ENCODE measurements at regions not wholly inside any gene's neighbourhood (a gene's known extent, or its start where the extent isn't known, plus 50 kb on each side); places are given as distances from the start of the nearest gene placed in this dataset.

- ChIA-PET CTCF (interaction anchor here (0.5 kb wide), 1 partner anchor 93 kb away, joined by 3 read pairs; no protein-coding TSS in a partner anchor), POLR2A (no interaction called here)
- Histone ChIP-seq H3K27me3 (ENCODE audit: control insufficient read depth in 2 of 2, insufficient read depth in 2 of 2, low read length in 2 of 2) (no peaks in the 10 kb centered on the region), H3K9me1 (replicated peaks; ENCODE audit: control insufficient read depth, extremely low read depth, insufficient read depth, low read length) (no peaks in the 10 kb centered on the region), H3K79me2 (ENCODE audit: control insufficient read depth, insufficient read depth, low read length) (no peaks in the 10 kb centered on the region), H2AFZ (ENCODE audit: low read depth, low read length) (no peak overlapping the region), H3K36me3 (ENCODE audit: control insufficient read depth in 2 of 2, extremely low read depth in 1 of 2, insufficient read depth in 2 of 2, low read length in 2 of 2) (no peaks in the 10 kb centered on the region), H3K9me3 (replicated peaks; ENCODE audit: control insufficient read depth, insufficient read depth, low read length) (no peaks in the 10 kb centered on the region), H4K20me1 (replicated peaks; ENCODE audit: control insufficient read depth, extremely low read depth, insufficient read depth, low read length) (no peaks in the 10 kb centered on the region), H3K4me3 (replicated peaks in 1 of 3; ENCODE audit: insufficient read depth in 1 of 3, low read depth in 1 of 3, low read length in 3 of 3) (no peak overlapping the region), H3K4me2 (ENCODE audit: insufficient read depth, low read length) (no peak overlapping the region), H3K27ac (ENCODE audit: insufficient read depth, low read depth, low read length) (no peak overlapping the region), H3K4me1 (ENCODE audit: control insufficient read depth, extremely low read depth, insufficient read depth, low read length) (no peaks in the 10 kb centered on the region), H3K9ac (replicated peaks; ENCODE audit: extremely low read depth, insufficient read depth, low read length) (no peak overlapping the region)
- no peak for FAIRE-seq
- no TSS peak for BruUV-seq (replicated peaks)
- dilution Hi-C loops (cut with MboI; ENCODE audit: extremely low pct_ligation_motif_present, low sequenced_read_pairs) (no loop called here), intact Hi-C loops (cut with micrococcal nuclease) (no loop called here)
- no peak for DNase-seq (ENCODE audit: low read depth, low spot score)
- TF ChIP-seq GATA2 (IDR thresholded peaks at IDR 0.05; ENCODE audit: insufficient read depth, insufficient read length, low read depth, low read length) (no peak), MAX (IDR thresholded peaks at IDR 0.05; ENCODE audit: insufficient read depth, insufficient read length) (no peak), CTCF (IDR thresholded peaks at IDR 0.05; ENCODE audit: extremely low read depth in 1 of 2, insufficient read depth in 1 of 2, low read depth in 1 of 2, low read length in 2 of 2) (no peak), EZH2 (IDR thresholded peaks at IDR 0.05; ENCODE audit: borderline replicate concordance, low read depth, low read length, severe bottlenecking) (no peak), MYC (IDR thresholded peaks at IDR 0.05; ENCODE audit: low read depth, low read length) (no peak)
Measured at GRCh38 chr18:42348722-42349121, 393.7 kb downstream of the PIK3C3 start.

- no peaks in the 10 kb centered on the region for H3K79me2 ChIP-seq (ENCODE audit: control insufficient read depth, insufficient read depth, low read length)
- no peak overlapping the region for H3K27ac ChIP-seq (ENCODE audit: insufficient read depth, low read depth, low read length)
- H3K4me1 ChIP-seq (ENCODE audit: control insufficient read depth, extremely low read depth, insufficient read depth, low read length) = no peaks in the 10 kb centered on the region
- no peak for FAIRE-seq
- ChIA-PET CTCF (no interaction called here), POLR2A (no interaction called here)
- no peaks in the 10 kb centered on the region for H3K27me3 ChIP-seq (ENCODE audit: control insufficient read depth in 2 of 2, insufficient read depth in 2 of 2, low read length in 2 of 2)
- BruUV-seq (replicated peaks) = no TSS peak
- DNase-seq (ENCODE audit: low read depth, low spot score) = no peak
- H3K9me1 ChIP-seq (replicated peaks; ENCODE audit: control insufficient read depth, extremely low read depth, insufficient read depth, low read length) = no peaks in the 10 kb centered on the region
- no peak overlapping the region for H2AFZ ChIP-seq (ENCODE audit: low read depth, low read length)
- intact Hi-C loops (cut with micrococcal nuclease) (no loop called here), dilution Hi-C loops (cut with MboI; ENCODE audit: extremely low pct_ligation_motif_present, low sequenced_read_pairs) (no loop called here)
- H3K9me3 ChIP-seq (replicated peaks; ENCODE audit: control insufficient read depth, insufficient read depth, low read length) = no peaks in the 10 kb centered on the region
- no peaks in the 10 kb centered on the region for H4K20me1 ChIP-seq (replicated peaks; ENCODE audit: control insufficient read depth, extremely low read depth, insufficient read depth, low read length)
- no peaks in the 10 kb centered on the region for H3K36me3 ChIP-seq (ENCODE audit: control insufficient read depth in 2 of 2, extremely low read depth in 1 of 2, insufficient read depth in 2 of 2, low read length in 2 of 2)
- no peak overlapping the region for H3K4me3 ChIP-seq (replicated peaks in 1 of 3; ENCODE audit: insufficient read depth in 1 of 3, low read depth in 1 of 3, low read length in 3 of 3)
- no peak overlapping the region for H3K4me2 ChIP-seq (ENCODE audit: insufficient read depth, low read length)
- no peak overlapping the region for H3K9ac ChIP-seq (replicated peaks; ENCODE audit: extremely low read depth, insufficient read depth, low read length)
- TF ChIP-seq EZH2 (IDR thresholded peaks at IDR 0.05; ENCODE audit: borderline replicate concordance, low read depth, low read length, severe bottlenecking) (no peak), JUN (IDR thresholded peaks at IDR 0.05; ENCODE audit: borderline replicate concordance, insufficient read depth, insufficient read length, low read depth) (no peak), CTCF (IDR thresholded peaks at IDR 0.05; ENCODE audit: extremely low read depth in 1 of 2, insufficient read depth in 1 of 2, low read depth in 1 of 2, low read length in 2 of 2) (no peak), GATA2 (IDR thresholded peaks at IDR 0.05; ENCODE audit: insufficient read depth, insufficient read length, low read depth, low read length) (no peak), MYC (IDR thresholded peaks at IDR 0.05; ENCODE audit: low read depth, low read length) (no peak)
Measured at GRCh38 chr18:42351455-42351854, 396.4 kb downstream of the PIK3C3 start.

Data from endothelial cell of umbilical vein (primary cell).